Pancreas (tissue), 10 donors: ENCODE measurements at regions not wholly inside any gene's neighbourhood (a gene's known extent, or its start where the extent isn't known, plus 50 kb on each side); places are given as distances from the start of the nearest gene placed in this dataset.

Experiments
- ATAC-seq, 4 donors: fragments of 200-7000 bp; cut with Tn5 transposase; one replicate each; pipeline versions ENCODE4 v1.8.0 to v1.9.1; 2020; ENCODE audit warnings: mild to moderate bottlenecking in 4 of 4, moderate library complexity in 4 of 4
- DNase-seq, 6 donors: peaks; one replicate each; pipeline ENCODE4 v3.0.0-alpha.2; 2020
- FAIRE-seq: peaks from 2 replicates; lab custom pipeline; 2012; peaks lifted over from hg19 to GRCh38; lab: Jason Lieb, UNC
- H3K27ac ChIP-seq, 4 donors: fragments of 200-600 bp; sonication (generic); 1 replicate in 3 of 4; 2 replicates in 1 of 4; pipeline versions ENCODE4 v1.5.0 to v1.8.0; 2020
- H3K27me3 ChIP-seq, 4 donors: fragments of 200-600 bp; one replicate each; pipeline ENCODE4 v1.8.0; 2021
- H3K36me3 ChIP-seq, 3 donors: fragments of 200-600 bp; sonication (generic) in 1 of 3; one replicate each; pipeline versions ENCODE4 v1.5.0 to v1.8.0; 2020 to 2021
- H3K4me1 ChIP-seq, 3 donors: fragments of 200-600 bp; one replicate each; pipeline ENCODE4 v1.8.0; 2021
- H3K4me3 ChIP-seq, 4 donors: fragments of 200-600 bp; sonication (generic) in 2 of 4; one replicate each; pipeline versions ENCODE4 v1.5.0 to v1.8.0; 2020 to 2021
- H3K9me3 ChIP-seq, 4 donors: fragments of 200-600 bp; one replicate each; pipeline ENCODE4 v1.8.0; 2021
- CTCF ChIP-seq, 4 donors: fragments of 200-600 bp; sonication (generic) in 3 of 4; IDR thresholded peaks; one replicate each; pipeline versions ENCODE4 v1.5.0 to v1.8.0; 2021; ENCODE audit warnings: antibody characterized with exemption in 4 of 4
- WGBS, 2 donors: extraction: QIAGEN DNeasy Blood & Tissue Kit; methylation state at CpG; one replicate each; pipeline ENCODE4 v1.1.7; 2013; 5-methylcytosine and 5-hydroxymethylcytosine counted together
- intact Hi-C, 3 donors: fragments of 100-400 bp; cut with DNase I; formaldehyde crosslinking; loops; one replicate each; pipeline versions ENCODE4 v1.11.1 to v1.14.2; 2022
- donor health status: healthy with polysubstance abuse.
- donor health status: DM: no; HTN: no; CAD: no; lungs with moderate emphysema.
- donor health status: DM: no; HTN: no; CAD: no.
- donor health status: control.
- donor health status: control.
- donor health status: Bipolar disorder and iron deficiency.
- donor health status: DM: yes; HTN: yes; CAD: no.
- donor health status: DM: no; HTN: no; CAD: no.
- donor health status: DM: no; HTN: no; CAD: no.
- donor health status: DM: yes; HTN: yes; CAD: no.

GRCh38 chr15:62403164-62403809 is 238.2 kb upstream of the C2CD4B start:
- H3K9me3 ChIP-seq: no peaks in the 10 kb centered on the region
- no peaks in the 10 kb centered on the region for H3K27me3 ChIP-seq
- no peak overlapping the region for H3K4me3 ChIP-seq
- H3K36me3 ChIP-seq: no peaks in the 10 kb centered on the region
- peak in 2 of 4 donors; percentile 33 to 42 for ATAC-seq
- no peak for TF ChIP-seq CTCF (IDR thresholded peaks at IDR 0.05)
- WGBS, 2 donors: 75 to 80% methylated on average over 8 of the region's 8 CpGs
- DNase-seq: no peak
- no peak overlapping the region for H3K27ac ChIP-seq
- no peak for FAIRE-seq
- H3K4me1 ChIP-seq: no peaks in the 10 kb centered on the region
- intact Hi-C loops: no loop called here

GRCh38 chr15:62404194-62404985 is 239.3 kb upstream of the C2CD4B start:
- intact Hi-C loops: no loop called here
- ATAC-seq (no peak), DNase-seq (no peak), FAIRE-seq (no peak)
- no peaks in the 10 kb centered on the region for H3K27me3 ChIP-seq
- no peak for TF ChIP-seq CTCF (IDR thresholded peaks at IDR 0.05)
- no peaks in the 10 kb centered on the region for H3K36me3 ChIP-seq
- 69 to 70% methylated on average over 7 of the region's 7 CpGs for WGBS, 2 donors
- H3K27ac ChIP-seq: no peak overlapping the region
- no peak overlapping the region for H3K4me3 ChIP-seq
- H3K9me3 ChIP-seq: no peaks in the 10 kb centered on the region
- no peaks in the 10 kb centered on the region for H3K4me1 ChIP-seq

GRCh38 chr15:62406305-62406891 is 241.3 kb upstream of the C2CD4B start:
- no peaks in the 10 kb centered on the region for H3K27me3 ChIP-seq
- H3K4me1 ChIP-seq: no peaks in the 10 kb centered on the region
- no peak for TF ChIP-seq CTCF (IDR thresholded peaks at IDR 0.05)
- intact Hi-C loops: no loop called here
- ATAC-seq (no peak), DNase-seq (no peak), FAIRE-seq (no peak)
- H3K9me3 ChIP-seq: no peaks in the 10 kb centered on the region
- H3K36me3 ChIP-seq: no peaks in the 10 kb centered on the region
- 97 to 100% methylated on average over 1 of the region's 1 CpG for WGBS, 2 donors
- no peak overlapping the region for H3K4me3 ChIP-seq
- no peak overlapping the region for H3K27ac ChIP-seq

- Histone ChIP-seq H3K4me1 (no peaks in the 10 kb centered on the region), H3K9me3 (no peaks in the 10 kb centered on the region), H3K4me3 (no peak overlapping the region), H3K27me3 (no peaks in the 10 kb centered on the region), H3K27ac (no peak overlapping the region), H3K36me3 (no peaks in the 10 kb centered on the region)
- intact Hi-C loops: no loop called here
- no peak for TF ChIP-seq CTCF (IDR thresholded peaks at IDR 0.05)
- FAIRE-seq: no peak
- DNase-seq: no peak
- 90 to 92% methylated on average over 4 of the region's 4 CpGs for WGBS, 2 donors
- ATAC-seq: no peak
Measured at GRCh38 chr15:62407216-62407615, 242.1 kb upstream of the C2CD4B start.
